GM12878 (cell line): ENCODE measurements at regions not wholly inside any gene's neighbourhood (a gene's known extent, or its start where the extent isn't known, plus 50 kb on each side); places are given as distances from the start of the nearest gene placed in this dataset.

Experiments used
- ATAC-seq: fragments of 200-7000 bp; cut with Tn5 transposase; 3 replicates; pipeline ENCODE4 v1.9.1; 2020; ENCODE audit warnings: mild to moderate bottlenecking, moderate library complexity
- BruUV-seq: library from RNA; stranded (reverse); fragments of 400-500 nt; replicated peaks from 2 replicates; lab custom pipeline; 2021; lab: Mats Ljungman, UMichigan
- CTCF ChIA-PET: fragments of 300-600 bp; sonication (Branson Sonifier 250); formaldehyde crosslinking; extraction: SDS; loops from one replicate; lab custom pipeline; 2021; ENCODE audit warnings: inconsistent platforms; lab: Yijun Ruan, JAX
- POLR2A ChIA-PET: fragments of 350-600 bp; formaldehyde crosslinking; extraction: SDS; loops from one replicate; lab custom pipeline; 2021; ENCODE audit warnings: inconsistent platforms; lab: Charles Lee
- RAD21 ChIA-PET: fragments of 300-600 bp; sonication (Branson Sonifier 250); formaldehyde crosslinking; loops from one replicate; lab custom pipeline; 2023; ENCODE audit warnings: antibody characterized with exemption; ENCODE audit not compliant: unreplicated experiment; lab: Charles Lee
- SMC1A ChIA-PET: fragments of 300-600 bp; sonication (Branson Sonifier 250); formaldehyde crosslinking; loops from one replicate; lab custom pipeline; 2023; ENCODE audit not compliant: unreplicated experiment, uncharacterized antibody; lab: Charles Lee
- DNase-seq: peaks from one replicate; pipeline ENCODE4 v3.0.0-alpha.2; 2011; ENCODE audit warnings: low read depth, low spot score
- FAIRE-seq: peaks from 3 replicates; lab custom pipeline; 2011; peaks lifted over from hg19 to GRCh38; lab: Jason Lieb, UNC
- H2AFZ ChIP-seq: 2 replicates; pipeline ENCODE4 v1.6.0; 2011; ENCODE audit warnings: low read depth, low read length, control low read depth; ENCODE audit not compliant: control insufficient read depth
- H3K27ac ChIP-seq: 2 replicates; pipeline ENCODE4 v1.5.1; 2011; ENCODE audit warnings: control low read depth; ENCODE audit not compliant: control insufficient read depth, insufficient read depth
- H3K27me3 ChIP-seq, 2 experiments: replicated peaks in 1 of 2; 2 replicates each; pipeline versions ENCODE4 v1.6.0 to v1.6.1; 2011; ENCODE audit warnings: low read length in 1 of 2; ENCODE audit not compliant: control insufficient read depth in 2 of 2, insufficient read depth in 2 of 2
- H3K36me3 ChIP-seq, 2 experiments: 2 replicates each; pipeline ENCODE4 v1.5.1; 2011; ENCODE audit warnings: low read length in 1 of 2; ENCODE audit not compliant: control insufficient read depth in 2 of 2, insufficient read depth in 2 of 2
- H3K4me1 ChIP-seq: 2 replicates; pipeline ENCODE4 v1.6.1; 2011; ENCODE audit warnings: mild to moderate bottlenecking, low read length, moderate library complexity, mixed read lengths; ENCODE audit not compliant: control insufficient read depth, insufficient read depth
- H3K4me2 ChIP-seq: 2 replicates; pipeline ENCODE4 v1.6.0; 2011; ENCODE audit warnings: control low read depth; ENCODE audit not compliant: control insufficient read depth, insufficient read depth
- H3K4me3 ChIP-seq: fragments of 200-600 bp; sonication (generic); 2 replicates; pipeline ENCODE4 v1.5.1; 2016
- H3K79me2 ChIP-seq: 2 replicates; pipeline ENCODE4 v1.6.0; 2011; ENCODE audit warnings: low read length; ENCODE audit not compliant: control insufficient read depth, insufficient read depth
- H3K9ac ChIP-seq: 2 replicates; pipeline ENCODE4 v1.8.0; 2011; ENCODE audit warnings: low read length, control low read depth, mixed read lengths; ENCODE audit not compliant: control insufficient read depth, insufficient read depth
- H3K9me3 ChIP-seq: replicated peaks from 3 replicates; pipeline ENCODE4 v1.5.1; 2011; ENCODE audit warnings: mild to moderate bottlenecking, low read length; ENCODE audit not compliant: control insufficient read depth, insufficient read depth
- H4K20me1 ChIP-seq: 2 replicates; pipeline ENCODE4 v1.6.0; 2011; ENCODE audit not compliant: control insufficient read depth, insufficient read depth
- BCLAF1 ChIP-seq: fragments of 450-650 bp; IDR thresholded peaks from 2 replicates; pipeline ENCODE4 v1.6.1; 2017; ENCODE audit warnings: antibody characterized with exemption, mild to moderate bottlenecking, moderate library complexity
- ELK1 ChIP-seq: IDR thresholded peaks from 2 replicates; pipeline ENCODE4 v1.6.1; 2012; ENCODE audit warnings: low read depth, low read length, improper control_type of control experiment
- IKZF2 ChIP-seq, 2 experiments: fragments of 450-650 bp; IDR thresholded peaks; 2 replicates each; pipeline ENCODE4 v1.6.1; 2017; ENCODE audit warnings: mild to moderate bottlenecking in 2 of 2, moderate library complexity in 2 of 2
- SPI1 ChIP-seq: IDR thresholded peaks from 2 replicates; pipeline ENCODE4 v1.6.1; 2011; ENCODE audit warnings: low read depth, mild to moderate bottlenecking, low read length, moderate library complexity, borderline replicate concordance; ENCODE audit not compliant: insufficient read depth
- SRF ChIP-seq, 2 experiments: IDR thresholded peaks; 2 replicates each; pipeline ENCODE4 v1.6.1; 2011; ENCODE audit warnings: low read depth in 2 of 2, low read length in 2 of 2, mild to moderate bottlenecking in 1 of 2, moderate library complexity in 1 of 2
- WGBS: methylation state at CpG from one replicate; pipeline ENCODE4 v1.1.6; 2016; ENCODE audit warnings: low lambda C conversion rate; ENCODE audit not compliant: insufficient replicate concordance, insufficient coverage; ENCODE audit errors: missing lambda C conversion rate; 5-methylcytosine and 5-hydroxymethylcytosine counted together
- in situ Hi-C: fragments of 300-500 bp; cut with MboI; formaldehyde crosslinking; loops from 9 replicates; pipeline ENCODE4 v1.14.3; 2018; ENCODE audit warnings: mixed read lengths
- intact Hi-C: fragments of 100-400 bp; cut with micrococcal nuclease; formaldehyde crosslinking; loops from one replicate; pipeline ENCODE4 v1.14.2; 2022; ENCODE audit not compliant: unreplicated experiment

DNA sequence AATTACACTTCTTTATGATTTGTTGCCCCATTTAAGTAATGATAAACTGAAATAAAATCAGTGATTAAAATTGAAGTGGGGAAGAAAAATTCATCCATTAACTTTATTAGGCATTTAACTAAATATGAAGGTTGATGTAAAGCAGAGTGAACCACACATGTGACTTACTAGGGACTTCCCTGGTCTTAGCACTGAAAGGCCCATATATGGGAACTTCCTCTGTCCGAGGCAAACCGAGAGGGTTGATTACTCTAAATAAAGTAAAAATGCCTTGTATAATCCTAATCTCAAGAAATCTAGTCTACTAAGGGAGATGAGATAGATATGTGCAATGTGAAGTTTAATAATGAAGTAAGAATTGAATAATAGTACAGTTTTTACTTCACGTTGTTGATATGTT lies 403.9 kb upstream of the RPS6KA3 start:
- ChIA-PET SMC1A (no interaction called here), CTCF (no interaction called here), POLR2A (no interaction called here), RAD21 (no interaction called here)
- Histone ChIP-seq H4K20me1 (no peaks in the 10 kb centered on the region), H2AFZ (no peak overlapping the region), H3K4me2 (no peak overlapping the region), H3K9me3 (no peaks in the 10 kb centered on the region), H3K9ac (no peak overlapping the region), H3K27ac (no peak overlapping the region), H3K79me2 (no peaks in the 10 kb centered on the region), H3K4me3 (no peak overlapping the region), H3K27me3 (no peaks in the 10 kb centered on the region), H3K4me1 (no peaks in the 10 kb centered on the region), H3K36me3 (no peaks in the 10 kb centered on the region)
- FAIRE-seq (no peak), ATAC-seq (peak; percentile 84), DNase-seq (no peak)
- intact Hi-C loops (no loop called here), in situ Hi-C loops (no loop called here)
- TF ChIP-seq BCLAF1 (no peak), SRF (IDR thresholded peaks at IDR 0.05; ENCODE audit: low read depth in 2 of 2, low read length in 2 of 2) (peak; percentile 23 to 78; a peak in 2 of 4 replicates), ELK1 (peak; percentile 47; the same call in 1 of the 2 replicates)
- no TSS peak for BruUV-seq
- WGBS = 2% methylated on average over 3 of the region's 3 CpGs

GRCh38 chrX:20668550-20668949 lies 401.8 kb upstream of the RPS6KA3 start:
- no TSS peak for BruUV-seq

More at GRCh38 chrX:20668550-20668949, 401.8 kb upstream of the RPS6KA3 start:
- ATAC-seq (peak; percentile 57), FAIRE-seq (no peak), DNase-seq (no peak)
- no peak overlapping the region for H3K27ac ChIP-seq
- no peaks in the 10 kb centered on the region for H3K4me1 ChIP-seq
- no peak overlapping the region for H2AFZ ChIP-seq
- H3K4me2 ChIP-seq = no peak overlapping the region
- H4K20me1 ChIP-seq = no peaks in the 10 kb centered on the region
- RAD21 ChIA-PET = no interaction called here
- WGBS = 8% methylated on average over 1 of the region's 1 CpG
- POLR2A ChIA-PET = no interaction called here
- CTCF ChIA-PET = no interaction called here
- SMC1A ChIA-PET = no interaction called here
- TF ChIP-seq IKZF2 (IDR thresholded peaks at IDR 0.05) (no peak), SPI1 (peak; percentile 10; the same call in 1 of the 2 replicates)
- no peaks in the 10 kb centered on the region for H3K9me3 ChIP-seq
- H3K36me3 ChIP-seq = no peaks in the 10 kb centered on the region
- H3K27me3 ChIP-seq = no peaks in the 10 kb centered on the region
- in situ Hi-C loops = no loop called here
- H3K4me3 ChIP-seq = no peak overlapping the region
- intact Hi-C loops = no loop called here
- H3K9ac ChIP-seq = no peak overlapping the region
- H3K79me2 ChIP-seq = no peaks in the 10 kb centered on the region
